GM12873 (cell line): ENCODE measurements at regions not wholly inside any gene's neighbourhood (a gene's known extent, or its start where the extent isn't known, plus 50 kb on each side); places are given as distances from the start of the nearest gene placed in this dataset.

Experiments used
- TF ChIP-seq, protein P1 (sequence below): IDR thresholded peaks from 2 replicates; pipeline ENCODE4 v1.5.1; 2012; ENCODE audit warnings: low read depth, mild to moderate bottlenecking, moderate library complexity, low read length, control low read depth; ENCODE audit not compliant: insufficient read depth; ENCODE audit errors: missing control alignments

DNA sequence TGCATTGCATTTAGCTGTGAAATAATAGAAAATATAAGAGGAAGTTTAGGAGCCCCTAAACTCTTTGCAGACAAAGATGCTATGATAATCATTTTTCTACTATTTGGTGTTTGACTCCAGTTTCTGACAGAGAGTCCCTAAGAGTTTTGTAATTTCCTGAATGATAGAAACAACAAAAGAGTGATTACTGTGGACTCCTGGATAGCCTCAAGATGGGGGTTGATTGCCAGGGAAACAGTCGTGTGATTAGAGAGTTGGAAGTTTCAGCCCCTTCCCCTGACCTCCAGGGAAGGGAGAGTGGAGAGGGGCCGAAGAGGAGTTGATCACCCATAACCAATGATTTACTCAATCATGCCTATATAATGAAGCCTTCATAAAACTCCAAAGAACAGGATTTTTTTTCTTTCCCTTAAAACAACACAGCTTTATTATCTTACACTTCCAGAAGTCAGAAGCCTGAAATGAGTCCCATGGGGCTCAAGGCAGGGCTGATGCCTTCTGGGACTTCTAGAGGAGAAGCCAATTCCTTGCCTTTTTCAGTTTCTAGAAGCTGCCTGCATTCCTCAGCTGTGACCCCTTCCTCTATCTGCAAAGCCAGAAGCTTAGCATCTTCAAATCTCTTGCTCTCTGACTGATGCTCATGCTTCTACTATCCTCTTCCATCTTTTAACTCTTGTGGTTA, 292.3 kb upstream of the ZPLD1 start:
- TF ChIP-seq, protein P1, sequence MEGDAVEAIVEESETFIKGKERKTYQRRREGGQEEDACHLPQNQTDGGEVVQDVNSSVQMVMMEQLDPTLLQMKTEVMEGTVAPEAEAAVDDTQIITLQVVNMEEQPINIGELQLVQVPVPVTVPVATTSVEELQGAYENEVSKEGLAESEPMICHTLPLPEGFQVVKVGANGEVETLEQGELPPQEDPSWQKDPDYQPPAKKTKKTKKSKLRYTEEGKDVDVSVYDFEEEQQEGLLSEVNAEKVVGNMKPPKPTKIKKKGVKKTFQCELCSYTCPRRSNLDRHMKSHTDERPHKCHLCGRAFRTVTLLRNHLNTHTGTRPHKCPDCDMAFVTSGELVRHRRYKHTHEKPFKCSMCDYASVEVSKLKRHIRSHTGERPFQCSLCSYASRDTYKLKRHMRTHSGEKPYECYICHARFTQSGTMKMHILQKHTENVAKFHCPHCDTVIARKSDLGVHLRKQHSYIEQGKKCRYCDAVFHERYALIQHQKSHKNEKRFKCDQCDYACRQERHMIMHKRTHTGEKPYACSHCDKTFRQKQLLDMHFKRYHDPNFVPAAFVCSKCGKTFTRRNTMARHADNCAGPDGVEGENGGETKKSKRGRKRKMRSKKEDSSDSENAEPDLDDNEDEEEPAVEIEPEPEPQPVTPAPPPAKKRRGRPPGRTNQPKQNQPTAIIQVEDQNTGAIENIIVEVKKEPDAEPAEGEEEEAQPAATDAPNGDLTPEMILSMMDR = no peak

- TF ChIP-seq, protein P1 = no peak
Observed at GRCh38 chr3:102143536-102143935, 291.3 kb upstream of the ZPLD1 start.

- TF ChIP-seq, protein P1 = no peak
Observed at GRCh38 chr3:102144063-102144462, 290.8 kb upstream of the ZPLD1 start.

- TF ChIP-seq, protein P1 = no peak
Observed at GRCh38 chr3:102148598-102149337, 286.0 kb upstream of the ZPLD1 start.

GRCh38 chr3:102151935-102152334, 282.9 kb upstream of the ZPLD1 start:
- TF ChIP-seq, protein P1 = no peak

- TF ChIP-seq, protein P1 = no peak
Observed at GRCh38 chr3:102156426-102156825, 278.4 kb upstream of the ZPLD1 start.

GRCh38 chr3:102158080-102158740, 276.6 kb upstream of the ZPLD1 start:
- TF ChIP-seq, protein P1 = no peak
